Mesendoderm (in vitro differentiated cells): ENCODE measurements at regions not wholly inside any gene's neighbourhood (a gene's known extent, or its start where the extent isn't known, plus 50 kb on each side); places are given as distances from the start of the nearest gene placed in this dataset.

Experiments used
- DNase-seq: peaks from one replicate; pipeline ENCODE4 v3.0.0; 2013
- H2AK5ac ChIP-seq: 2 replicates; pipeline ENCODE4 v1.6.1; 2013; ENCODE audit warnings: low read length, inconsistent platforms
- H2BK120ac ChIP-seq: 2 replicates; pipeline ENCODE4 v1.6.1; 2013; ENCODE audit warnings: low read depth, mild to moderate bottlenecking, low read length, moderate library complexity, mixed read lengths
- H2BK15ac ChIP-seq: replicated peaks from 2 replicates; pipeline ENCODE4 v1.6.1; 2013; ENCODE audit warnings: low read depth, mild to moderate bottlenecking, moderate library complexity
- H2BK5ac ChIP-seq: 2 replicates; pipeline ENCODE4 v1.6.1; 2013; ENCODE audit warnings: low read length, inconsistent platforms
- H3K18ac ChIP-seq: 2 replicates; pipeline ENCODE4 v1.6.1; 2013; ENCODE audit warnings: mild to moderate bottlenecking, low read length, mixed read lengths
- H3K23ac ChIP-seq: one replicate; pipeline ENCODE4 v1.6.1; 2013; ENCODE audit warnings: low read length
- H3K27ac ChIP-seq: 2 replicates; pipeline ENCODE4 v1.5.1; 2013; ENCODE audit warnings: low read depth, mild to moderate bottlenecking, inconsistent platforms, low read length, moderate library complexity
- H3K27me3 ChIP-seq: 2 replicates; pipeline ENCODE4 v1.6.1; 2013; ENCODE audit warnings: low read length, control low read depth, mild to moderate bottlenecking, inconsistent platforms; ENCODE audit not compliant: insufficient read depth, poor library complexity
- H3K36me3 ChIP-seq: 2 replicates; pipeline ENCODE4 v1.6.1; 2013; ENCODE audit warnings: low read length, inconsistent platforms; ENCODE audit not compliant: control insufficient read depth, insufficient read depth
- H3K4ac ChIP-seq: one replicate; pipeline ENCODE4 v1.6.1; 2013; ENCODE audit warnings: low read depth, mild to moderate bottlenecking, low read length, moderate library complexity
- H3K4me1 ChIP-seq: 2 replicates; pipeline ENCODE4 v1.6.1; 2013; ENCODE audit warnings: low read depth, low read length, inconsistent platforms; ENCODE audit not compliant: control insufficient read depth
- H3K4me2 ChIP-seq: 2 replicates; pipeline ENCODE4 v1.6.1; 2013; ENCODE audit warnings: low read length
- H3K4me3 ChIP-seq: 2 replicates; pipeline ENCODE4 v1.5.1; 2013; ENCODE audit warnings: mild to moderate bottlenecking, low read length
- H3K56ac ChIP-seq: one replicate; pipeline ENCODE4 v1.6.1; 2013; ENCODE audit warnings: low read length
- H3K79me1 ChIP-seq: 2 replicates; pipeline ENCODE4 v1.6.1; 2013; ENCODE audit warnings: low read length, inconsistent platforms
- H3K79me2 ChIP-seq: 2 replicates; pipeline ENCODE4 v1.6.1; 2013; ENCODE audit warnings: mild to moderate bottlenecking, low read length; ENCODE audit not compliant: control insufficient read depth, insufficient read depth
- H3K9ac ChIP-seq: 2 replicates; pipeline ENCODE4 v1.6.1; 2013; ENCODE audit warnings: low read length, inconsistent platforms
- H4K5ac ChIP-seq: one replicate; pipeline ENCODE4 v1.6.1; 2013; ENCODE audit warnings: low read length
- H4K8ac ChIP-seq: one replicate; pipeline ENCODE4 v1.6.1; 2013; ENCODE audit warnings: low read depth, mild to moderate bottlenecking, control low read depth, low read length, moderate library complexity
- WGBS: extraction: QIAGEN DNeasy Blood & Tissue Kit; methylation state at CpG from one replicate; pipeline ENCODE4 v1.1.7; 2013; ENCODE audit warnings: low lambda C conversion rate, missing lambda C conversion rate; ENCODE audit not compliant: insufficient coverage; ENCODE audit errors: extremely low coverage; 5-methylcytosine and 5-hydroxymethylcytosine counted together

GRCh38 chr10:85527616-85528317 is 838.8 kb downstream of the GRID1 start:
- Histone ChIP-seq H4K8ac (no peak overlapping the region), H2BK5ac (no peak overlapping the region), H3K36me3 (no peaks in the 10 kb centered on the region), H4K5ac (no peak overlapping the region), H3K4me2 (no peak overlapping the region), H3K18ac (no peak overlapping the region), H3K79me1 (no peaks in the 10 kb centered on the region), H3K27me3 (no peaks in the 10 kb centered on the region), H3K4me3 (no peak overlapping the region), H2AK5ac (no peak overlapping the region), H3K4ac (no peak overlapping the region), H3K79me2 (no peaks in the 10 kb centered on the region), H3K27ac (no peak overlapping the region), H3K4me1 (no peaks in the 10 kb centered on the region), H3K56ac (no peak overlapping the region), H2BK15ac (no peak overlapping the region), H3K9ac (no peak overlapping the region), H2BK120ac (no peak overlapping the region), H3K23ac (no peak overlapping the region)
- WGBS: no CpG with 5 or more reads among the region's 3 CpGs
- peak; percentile 26 for DNase-seq

DNA sequence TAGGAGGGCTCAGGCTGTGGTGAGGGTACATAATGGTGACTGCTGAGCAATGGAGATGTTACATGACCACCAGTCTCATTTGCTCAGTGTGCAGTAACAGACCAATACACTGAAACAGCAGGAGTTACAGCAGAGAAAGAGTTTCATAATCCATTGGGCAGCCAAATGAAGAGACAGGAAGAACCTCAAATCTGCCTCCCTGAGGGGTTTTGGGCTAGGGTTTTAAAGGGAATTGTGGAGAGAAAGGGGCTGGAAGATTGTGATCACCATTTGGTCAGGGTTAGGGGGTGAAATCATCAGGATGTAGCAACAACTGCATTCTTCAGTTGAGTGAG is 838.3 kb downstream of the GRID1 start:
- Histone ChIP-seq H3K23ac (no peak overlapping the region), H3K27me3 (no peaks in the 10 kb centered on the region), H3K79me1 (no peaks in the 10 kb centered on the region), H3K4me1 (peaks cover 2% of the 10 kb centered on the region), H3K18ac (no peak overlapping the region), H4K5ac (no peak overlapping the region), H3K27ac (no peak overlapping the region), H4K8ac (no peak overlapping the region), H3K56ac (no peak overlapping the region), H3K4ac (no peak overlapping the region), H3K9ac (no peak overlapping the region), H2BK15ac (no peak overlapping the region), H2BK5ac (no peak overlapping the region), H2BK120ac (no peak overlapping the region), H3K4me3 (no peak overlapping the region), H2AK5ac (no peak overlapping the region), H3K79me2 (no peaks in the 10 kb centered on the region), H3K36me3 (no peaks in the 10 kb centered on the region), H3K4me2 (no peak overlapping the region)
- no peak for DNase-seq

DNA sequence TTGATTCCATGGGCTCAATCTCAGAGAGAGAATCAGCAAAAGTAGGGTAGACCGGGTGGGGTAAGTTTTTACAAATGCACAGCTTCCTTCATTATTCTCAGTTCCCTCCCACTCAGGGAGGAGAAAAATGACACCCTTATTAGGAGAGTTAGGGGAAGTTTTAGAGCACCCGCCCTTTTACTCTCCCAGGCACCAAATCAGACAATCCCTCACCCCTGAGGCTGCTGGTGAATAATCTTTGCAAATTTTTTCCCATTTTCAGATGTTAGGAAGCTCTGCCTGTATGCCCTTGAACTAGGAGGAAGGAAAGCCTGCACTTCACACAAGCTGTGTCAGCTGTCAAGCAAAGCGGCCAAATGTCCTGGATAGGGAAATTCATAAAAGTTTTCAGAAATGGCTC is 834.9 kb downstream of the GRID1 start:
- no peak overlapping the region for H4K8ac ChIP-seq
- H3K27me3 ChIP-seq: no peaks in the 10 kb centered on the region
- no peak overlapping the region for H3K4me3 ChIP-seq
- WGBS: no CpG with 5 or more reads among the region's 3 CpGs
- H3K27ac ChIP-seq: no peak overlapping the region
- no peaks in the 10 kb centered on the region for H3K79me2 ChIP-seq
- H2BK5ac ChIP-seq: no peak overlapping the region
- H3K4me1 ChIP-seq: peaks cover 4% of the 10 kb centered on the region
- H3K9ac ChIP-seq: no peak overlapping the region
- H2BK120ac ChIP-seq: no peak overlapping the region
- H3K79me1 ChIP-seq: no peaks in the 10 kb centered on the region
- no peak overlapping the region for H4K5ac ChIP-seq
- no peak overlapping the region for H2AK5ac ChIP-seq
- no peak overlapping the region for H3K4me2 ChIP-seq
- no peak overlapping the region for H3K23ac ChIP-seq
- DNase-seq: no peak
- no peak overlapping the region for H3K18ac ChIP-seq
- H3K56ac ChIP-seq: no peak overlapping the region
- no peaks in the 10 kb centered on the region for H3K36me3 ChIP-seq
- H3K4ac ChIP-seq: no peak overlapping the region
- H2BK15ac ChIP-seq: no peak overlapping the region

- H3K79me2 ChIP-seq: no peaks in the 10 kb centered on the region
- no peak overlapping the region for H4K5ac ChIP-seq
- no peak overlapping the region for H3K4me2 ChIP-seq
- H2AK5ac ChIP-seq: no peak overlapping the region
- no peak overlapping the region for H2BK120ac ChIP-seq
- H2BK5ac ChIP-seq: no peak overlapping the region
- H4K8ac ChIP-seq: no peak overlapping the region
- no peak overlapping the region for H3K4ac ChIP-seq
- H3K56ac ChIP-seq: no peak overlapping the region
- peaks cover 4% of the 10 kb centered on the region for H3K4me1 ChIP-seq
- H3K23ac ChIP-seq: no peak overlapping the region
- no peak overlapping the region for H3K4me3 ChIP-seq
- no peak for DNase-seq
- H3K18ac ChIP-seq: no peak overlapping the region
- no peaks in the 10 kb centered on the region for H3K36me3 ChIP-seq
- no peak overlapping the region for H2BK15ac ChIP-seq
- no peaks in the 10 kb centered on the region for H3K27me3 ChIP-seq
- no peak overlapping the region for H3K27ac ChIP-seq
- no peaks in the 10 kb centered on the region for H3K79me1 ChIP-seq
- H3K9ac ChIP-seq: no peak overlapping the region
Measured at GRCh38 chr10:85532773-85533172, 833.8 kb downstream of the GRID1 start.

- DNase-seq: peak; percentile 55
- H2BK15ac ChIP-seq: no peak overlapping the region
Measured at GRCh38 chr10:85535926-85536325, 830.7 kb downstream of the GRID1 start.

GRCh38 chr10:85537561-85537960 is 829.0 kb downstream of the GRID1 start:
- no peak overlapping the region for H3K23ac ChIP-seq
- H2BK120ac ChIP-seq: no peak overlapping the region
- no peak overlapping the region for H3K4me2 ChIP-seq

More at GRCh38 chr10:85535926-85536325, 830.7 kb downstream of the GRID1 start:
- Histone ChIP-seq H2BK5ac (no peak overlapping the region), H3K27me3 (no peaks in the 10 kb centered on the region), H3K27ac (no peak overlapping the region), H3K9ac (no peak overlapping the region), H4K8ac (no peak overlapping the region), H3K23ac (no peak overlapping the region), H3K36me3 (no peaks in the 10 kb centered on the region), H3K79me1 (no peaks in the 10 kb centered on the region), H3K4me3 (no peak overlapping the region), H3K4me2 (no peak overlapping the region), H2BK120ac (no peak overlapping the region), H4K5ac (no peak overlapping the region), H3K79me2 (no peaks in the 10 kb centered on the region), H3K18ac (no peak overlapping the region), H3K4ac (no peak overlapping the region), H3K56ac (no peak overlapping the region), H3K4me1 (peaks cover 4% of the 10 kb centered on the region), H2AK5ac (no peak overlapping the region)

More at GRCh38 chr10:85537561-85537960, 829.0 kb downstream of the GRID1 start:
- DNase-seq: no peak
- H3K27ac ChIP-seq: no peak overlapping the region
- H3K56ac ChIP-seq: no peak overlapping the region
- no peak overlapping the region for H3K18ac ChIP-seq
- H3K4me1 ChIP-seq: peaks cover 4% of the 10 kb centered on the region
- H2BK15ac ChIP-seq: no peak overlapping the region
- no peak overlapping the region for H3K4me3 ChIP-seq
- no peaks in the 10 kb centered on the region for H3K79me2 ChIP-seq
- no peak overlapping the region for H2AK5ac ChIP-seq
- no peak overlapping the region for H3K9ac ChIP-seq
- no peaks in the 10 kb centered on the region for H3K36me3 ChIP-seq
- H4K8ac ChIP-seq: no peak overlapping the region
- H3K79me1 ChIP-seq: no peaks in the 10 kb centered on the region
- H4K5ac ChIP-seq: no peak overlapping the region
- no peak overlapping the region for H3K4ac ChIP-seq
- H3K27me3 ChIP-seq: no peaks in the 10 kb centered on the region
- no peak overlapping the region for H2BK5ac ChIP-seq
